CD4-positive, alpha-beta T cell treated with Interleukin-1 beta for 1 hour (primary cell): ENCODE measurements at regions not wholly inside any gene's neighbourhood (a gene's known extent, or its start where the extent isn't known, plus 50 kb on each side); places are given as distances from the start of the nearest gene placed in this dataset.
"Not testable (repeated sequence)": the region's sequence is repeated elsewhere in the genome, so short reads cannot be mapped to it uniquely, and the experiment has no call there.

Source experiments
- DNase-seq, 2 donors: peaks; one replicate each; pipeline ENCODE4 v3.0.0-alpha.2; 2020 to 2022

DNA sequence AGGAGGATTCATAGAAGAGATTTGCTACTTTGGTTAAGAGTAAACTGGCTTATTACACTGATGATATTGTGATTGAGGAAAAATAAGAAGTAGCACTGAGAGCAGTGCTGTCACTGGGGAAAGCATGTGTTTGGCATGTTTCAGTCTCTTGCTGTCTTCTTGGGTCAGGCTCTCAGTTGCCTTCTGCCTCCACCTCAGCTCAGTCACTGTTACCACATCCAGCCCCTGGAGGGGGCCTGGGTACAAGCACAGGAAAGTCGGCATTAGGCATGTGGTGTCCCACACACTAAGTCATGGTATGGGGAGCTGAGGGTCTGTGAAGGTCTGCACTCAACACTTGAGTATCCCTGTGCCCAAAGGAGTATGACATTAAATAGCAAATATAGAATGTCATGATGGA, 958.3 kb upstream of the CDH9 start:
- DNase-seq, result no peak

DNA sequence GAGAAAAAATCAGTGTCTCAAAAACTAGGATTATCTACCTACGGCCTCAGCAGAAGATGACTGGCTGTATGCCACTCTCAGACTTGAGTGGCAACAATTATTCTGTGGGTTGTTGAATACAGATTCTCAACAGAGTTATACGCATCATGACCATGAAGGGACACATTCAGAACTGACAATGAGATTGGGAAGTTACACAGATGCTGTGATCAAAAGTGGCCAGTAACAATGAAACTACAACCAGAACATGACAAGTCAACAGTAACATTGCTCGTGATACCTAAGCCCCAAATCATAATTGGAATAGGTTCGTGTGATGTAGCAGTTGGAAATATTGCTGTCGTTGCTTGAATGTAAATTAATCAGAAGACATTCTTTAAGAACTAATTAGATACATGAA, 957.5 kb upstream of the CDH9 start:
- DNase-seq, result no peak

GRCh38 chr5:27978322-27978721, 939.9 kb upstream of the CDH9 start:
- no peak for DNase-seq

DNA sequence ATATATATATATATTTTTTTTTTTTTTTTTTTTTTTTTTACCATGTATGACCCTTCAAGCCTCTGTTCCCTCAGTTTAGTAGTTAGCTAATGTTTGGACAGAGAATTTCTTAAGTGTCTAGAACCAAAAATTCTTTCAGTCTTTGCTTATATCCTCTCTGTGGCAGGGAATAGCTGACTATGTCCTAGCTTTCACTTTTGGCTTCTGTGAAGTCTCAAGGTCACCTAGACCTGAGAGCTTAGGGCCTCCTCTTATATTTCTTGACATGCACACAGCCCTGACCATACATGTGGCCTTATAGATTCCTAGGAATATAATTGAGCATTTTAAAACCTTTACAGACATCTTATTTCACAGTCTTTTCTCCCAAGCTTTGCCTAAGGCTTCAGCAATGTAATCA, 930.8 kb upstream of the CDH9 start:
- no peak for DNase-seq

DNA sequence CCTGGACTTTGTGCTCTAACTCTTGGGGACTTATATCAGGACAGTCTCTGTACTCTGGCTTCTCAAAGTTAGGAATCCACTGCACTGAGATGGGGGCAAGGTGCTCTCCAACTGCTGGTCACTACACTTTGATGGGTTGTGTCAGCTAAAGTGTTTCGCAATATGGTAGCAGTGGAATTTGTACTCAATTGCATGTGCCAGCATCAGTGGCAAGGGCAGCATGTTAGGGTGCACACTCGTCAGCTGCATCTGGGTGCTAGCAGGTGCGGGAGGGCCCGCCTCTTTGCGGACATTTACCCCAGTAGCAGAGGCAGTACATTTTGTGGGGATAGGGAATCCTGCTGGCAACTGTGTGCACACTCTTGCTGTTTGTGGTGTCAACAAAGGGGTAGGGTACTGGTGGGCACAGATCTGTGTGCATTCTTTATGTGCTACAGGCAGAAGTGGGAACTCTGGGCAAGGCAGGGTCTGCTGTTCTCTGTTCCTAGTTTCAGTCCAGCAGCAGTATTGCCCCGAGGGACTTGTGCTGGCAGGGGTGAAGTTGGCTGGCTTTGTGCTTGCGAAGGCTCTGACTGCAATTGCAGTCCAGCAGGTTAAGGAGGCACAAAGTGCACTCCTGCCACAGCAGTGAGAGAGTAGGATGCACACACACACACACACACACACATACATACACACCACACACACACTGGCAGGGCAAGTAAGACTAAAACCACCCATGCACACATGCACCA, 924.8 kb upstream of the CDH9 start:
- DNase-seq, result no peak

GRCh38 chr5:27962198-27962597, 923.8 kb upstream of the CDH9 start:
- no peak for DNase-seq

- no peak for DNase-seq
These were observed 908.7 kb upstream of the CDH9 start for GRCh38 chr5:27947088-27947487.

GRCh38 chr5:27944471-27944870, 906.1 kb upstream of the CDH9 start:
- DNase-seq, result no peak

DNA sequence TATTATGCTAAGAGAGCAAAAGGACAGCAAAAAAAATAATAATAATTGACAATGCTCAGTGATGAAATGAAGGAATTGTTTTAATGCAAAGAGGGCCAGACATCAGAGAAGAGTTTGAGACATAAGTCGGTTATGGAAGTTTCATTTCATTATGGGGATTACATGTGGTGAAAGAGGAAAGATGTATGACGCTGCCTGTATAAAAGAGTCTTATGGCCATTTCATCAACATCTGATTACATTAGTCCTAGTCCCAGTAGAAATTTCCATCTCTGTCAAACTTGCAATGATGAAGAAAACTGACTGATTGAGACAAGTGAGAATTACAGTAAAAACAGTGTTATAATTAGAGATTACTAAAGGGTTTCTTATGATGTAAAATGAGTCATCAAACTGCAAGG, 900.6 kb upstream of the CDH9 start:
- DNase-seq, result no peak

DNA sequence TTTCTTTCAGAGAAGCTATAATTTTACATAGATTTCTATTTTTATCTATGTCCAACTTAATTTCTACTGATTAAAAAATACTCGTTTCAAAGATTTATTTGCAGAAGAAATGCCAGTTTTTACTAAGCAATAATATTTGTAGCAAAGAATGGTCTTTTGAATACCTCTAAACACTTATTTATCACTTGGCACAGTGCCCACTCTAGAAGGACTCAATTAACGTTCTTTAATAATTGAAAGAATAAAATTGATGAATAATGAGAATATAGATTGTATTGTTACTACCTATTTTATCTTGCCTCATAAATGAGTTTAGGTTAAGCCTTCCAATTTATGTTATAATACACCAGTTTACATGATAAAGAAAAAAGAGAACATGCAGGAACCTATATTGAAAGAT, 889.7 kb upstream of the CDH9 start:
- no peak for DNase-seq

GRCh38 chr5:27911216-27911615, 872.8 kb upstream of the CDH9 start:
- DNase-seq, result no peak

GRCh38 chr5:27908341-27908740, 870.0 kb upstream of the CDH9 start:
- DNase-seq, result no peak

DNA sequence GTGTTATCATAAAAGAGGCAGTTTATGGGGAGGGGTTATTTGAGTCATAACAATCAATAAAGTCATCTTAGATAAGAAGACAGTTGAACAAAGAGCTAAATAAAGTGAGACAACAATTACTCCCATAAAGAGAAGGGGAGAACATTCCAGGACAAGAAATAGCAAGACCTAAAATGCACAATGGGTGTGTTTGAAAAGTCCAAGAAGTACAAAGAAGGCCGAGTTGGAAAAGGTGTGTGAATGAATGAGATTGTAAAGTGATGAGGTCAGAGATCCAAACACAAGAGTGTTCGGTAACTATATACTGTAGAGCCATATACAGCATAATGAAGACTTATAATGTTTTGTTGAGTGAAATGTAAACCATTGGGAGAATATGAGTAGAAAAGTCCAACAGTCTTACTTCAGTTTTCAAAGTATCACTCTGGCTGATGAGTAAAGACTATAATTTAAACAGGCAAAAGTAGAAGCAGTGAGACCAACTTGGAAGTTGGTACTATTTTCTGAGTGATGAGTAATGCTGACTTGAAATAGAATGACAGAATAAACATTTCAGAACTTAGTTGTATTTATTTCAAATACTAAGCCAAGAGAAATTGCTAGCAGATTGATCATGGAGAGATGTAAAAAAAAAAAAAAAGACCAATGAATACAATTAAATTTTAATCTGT, 868.7 kb upstream of the CDH9 start:
- DNase-seq, result no peak

GRCh38 chr5:27906481-27906880, 868.1 kb upstream of the CDH9 start:
- DNase-seq, result no peak

DNA sequence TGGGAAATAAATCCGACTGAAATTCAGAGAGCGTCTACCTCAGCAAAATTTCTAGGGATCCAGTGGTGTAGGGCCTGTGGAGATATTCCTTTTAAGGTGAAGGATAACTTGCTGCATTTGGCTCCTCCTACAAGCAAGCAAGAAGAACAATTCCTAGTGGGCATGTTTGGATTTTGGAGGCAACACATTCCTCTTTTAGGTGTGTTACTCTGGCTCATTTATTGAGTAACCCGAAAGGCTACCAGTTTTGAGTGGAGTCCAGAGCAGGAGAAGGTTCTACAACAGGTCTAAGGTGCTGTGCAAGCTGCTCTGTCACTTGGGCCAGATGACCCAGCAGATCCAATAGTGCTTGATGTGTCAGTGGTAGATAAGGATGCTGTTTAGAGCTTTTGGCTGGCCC, 862.4 kb upstream of the CDH9 start:
- no peak for DNase-seq

DNA sequence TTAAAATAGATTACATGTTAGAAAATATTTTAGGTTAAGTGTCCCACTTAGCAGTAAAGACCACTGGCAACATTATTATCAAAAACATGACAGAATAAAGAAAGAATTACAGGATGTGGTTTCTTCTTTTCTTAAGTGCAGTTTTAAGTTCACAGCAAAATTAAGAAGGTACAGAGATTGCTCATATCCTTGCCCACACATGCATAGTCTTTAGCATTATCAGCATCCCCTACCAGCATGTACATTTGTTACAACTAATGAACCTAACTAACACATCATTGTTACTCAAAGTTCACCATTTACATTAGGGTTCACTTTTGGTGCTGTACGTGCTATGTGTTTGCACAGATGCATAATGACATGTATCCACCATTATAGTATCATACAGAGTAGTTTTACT, 837.7 kb upstream of the CDH9 start:
- no peak for DNase-seq

DNA sequence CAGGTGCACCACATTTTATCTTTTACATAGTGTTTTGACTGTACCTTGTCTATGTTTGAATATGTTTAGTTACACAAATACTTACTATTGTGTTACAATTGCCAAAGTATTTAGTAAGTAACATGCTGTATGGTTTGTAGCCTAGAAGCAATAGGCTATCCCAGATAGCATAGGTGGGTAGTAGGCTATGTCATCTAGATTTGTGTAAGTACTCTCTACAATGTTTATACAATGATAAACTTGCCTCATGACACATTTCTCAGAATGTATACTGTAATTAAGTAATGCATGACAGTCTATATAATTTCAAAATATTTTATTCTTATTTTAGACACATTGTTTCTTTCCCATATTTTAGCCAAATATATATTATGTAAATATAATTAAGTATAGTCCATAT, 836.8 kb upstream of the CDH9 start:
- no peak for DNase-seq

- DNase-seq, result no peak
These were observed 829.9 kb upstream of the CDH9 start for GRCh38 chr5:27868292-27868691.

GRCh38 chr5:27855491-27855890, 817.1 kb upstream of the CDH9 start:
- no peak for DNase-seq

GRCh38 chr5:27854243-27854852, 816.0 kb upstream of the CDH9 start:
- no peak for DNase-seq

DNA sequence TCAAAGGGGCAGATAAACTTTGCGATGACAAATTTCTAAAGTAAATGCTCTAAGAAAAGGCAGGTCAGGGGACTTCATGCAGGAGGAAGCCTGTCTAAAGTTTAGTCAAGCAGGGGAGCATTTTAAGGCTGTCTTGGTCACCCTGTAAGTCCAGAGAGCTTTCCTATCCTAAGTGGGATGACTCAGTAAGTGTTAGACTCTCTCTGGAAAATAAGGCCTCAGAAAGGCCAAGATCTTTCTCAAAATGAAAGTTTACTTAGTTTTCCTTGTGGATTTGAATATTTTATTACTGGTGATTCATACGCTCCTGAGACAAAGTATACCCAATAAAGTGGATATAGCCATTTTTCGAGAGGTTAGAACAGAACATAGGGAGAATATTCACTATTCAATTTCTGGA, 806.9 kb upstream of the CDH9 start:
- DNase-seq, result no peak

GRCh38 chr5:27836704-27837103, 798.3 kb upstream of the CDH9 start:
- DNase-seq, result not testable (repeated sequence)

GRCh38 chr5:27832886-27833285, 794.5 kb upstream of the CDH9 start:
- DNase-seq, result no peak

- no peak for DNase-seq
These were observed 792.2 kb upstream of the CDH9 start for GRCh38 chr5:27830546-27830945.

GRCh38 chr5:27821681-27822080, 783.3 kb upstream of the CDH9 start:
- DNase-seq, result no peak
